HCT116 (cell line): ENCODE measurements at regions not wholly inside any gene's neighbourhood (a gene's known extent, or its start where the extent isn't known, plus 50 kb on each side); places are given as distances from the start of the nearest gene placed in this dataset.

ENCODE experiments used
- EZH2 ChIP-seq: fragments of 200-600 bp; sonication (generic); IDR thresholded peaks from 2 replicates; pipeline ENCODE4 v1.6.1; 2017; ENCODE audit warnings: antibody characterized with exemption, mixed run types
- EZH2phosphoT487 ChIP-seq: fragments of 200-600 bp; IDR thresholded peaks from 2 replicates; pipeline ENCODE4 v1.6.1; 2018; ENCODE audit warnings: antibody characterized with exemption, borderline replicate concordance
- REST ChIP-seq: IDR thresholded peaks from 2 replicates; pipeline ENCODE4 v1.6.1; 2012; ENCODE audit warnings: low read depth
- SP1 ChIP-seq: IDR thresholded peaks from 2 replicates; pipeline ENCODE4 v1.6.1; 2012; ENCODE audit warnings: low read depth
- ZBTB33 ChIP-seq: IDR thresholded peaks from 2 replicates; pipeline ENCODE4 v1.6.1; 2011; ENCODE audit warnings: mild to moderate bottlenecking, low read length, moderate library complexity; ENCODE audit not compliant: insufficient replicate concordance; ENCODE audit errors: extremely low read depth
- TF ChIP-seq, protein P1 (sequence below), 3 experiments: fragments of 200-600 bp in 1 of 3; sonication (generic) in 1 of 3; IDR thresholded peaks in 2 of 3; conservative IDR thresholded peaks in 1 of 3; 2 replicates each; pipeline ENCODE4 v1.5.1; 2012 to 2017; ENCODE audit warnings: low read depth in 2 of 3, low read length in 2 of 3, antibody characterized with exemption in 1 of 3, borderline replicate concordance in 1 of 3, control low read depth in 1 of 3, mild to moderate bottlenecking in 1 of 3, mixed read lengths in 1 of 3, mixed run types in 1 of 3, moderate library complexity in 1 of 3; ENCODE audit not compliant: insufficient read depth in 1 of 3

DNA sequence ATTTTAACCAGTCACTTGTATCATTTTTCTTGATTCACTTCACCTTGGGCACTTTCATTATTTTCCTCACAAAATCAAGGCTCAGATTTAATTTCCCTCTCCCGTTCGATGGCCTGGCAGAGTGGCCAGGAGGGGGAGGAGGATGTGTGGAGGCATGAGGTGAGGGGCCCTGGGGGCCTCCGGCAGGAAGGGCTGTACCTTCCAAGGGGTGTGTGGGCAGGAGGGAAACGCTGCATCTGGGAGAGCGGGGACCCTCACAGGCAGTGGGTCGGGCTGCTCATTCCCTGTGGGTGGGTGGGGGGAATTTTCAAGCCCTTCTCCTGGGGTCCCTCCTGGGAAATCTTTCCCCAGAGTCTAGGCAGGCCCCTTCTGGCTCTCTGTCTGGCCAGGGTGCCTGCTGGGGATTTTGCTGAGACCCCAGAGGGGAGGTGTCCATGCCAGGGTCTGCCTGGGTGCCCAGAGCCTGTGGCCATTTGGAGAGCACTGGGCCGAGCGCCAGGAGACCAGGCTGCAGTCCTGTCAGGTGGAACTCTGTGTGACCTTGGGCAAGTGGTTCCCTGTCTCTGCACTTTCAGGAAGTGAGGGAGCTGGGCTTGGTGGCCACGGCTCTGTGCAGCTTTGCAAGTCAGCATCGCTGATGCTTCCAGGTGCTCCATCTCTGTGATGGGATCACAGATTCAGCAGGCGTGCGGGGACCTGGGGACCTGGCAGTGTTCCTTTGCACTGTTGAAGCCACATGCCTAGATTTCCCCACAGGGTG, 81.9 kb upstream of the C1orf174 start:
- TF ChIP-seq, protein P1, sequence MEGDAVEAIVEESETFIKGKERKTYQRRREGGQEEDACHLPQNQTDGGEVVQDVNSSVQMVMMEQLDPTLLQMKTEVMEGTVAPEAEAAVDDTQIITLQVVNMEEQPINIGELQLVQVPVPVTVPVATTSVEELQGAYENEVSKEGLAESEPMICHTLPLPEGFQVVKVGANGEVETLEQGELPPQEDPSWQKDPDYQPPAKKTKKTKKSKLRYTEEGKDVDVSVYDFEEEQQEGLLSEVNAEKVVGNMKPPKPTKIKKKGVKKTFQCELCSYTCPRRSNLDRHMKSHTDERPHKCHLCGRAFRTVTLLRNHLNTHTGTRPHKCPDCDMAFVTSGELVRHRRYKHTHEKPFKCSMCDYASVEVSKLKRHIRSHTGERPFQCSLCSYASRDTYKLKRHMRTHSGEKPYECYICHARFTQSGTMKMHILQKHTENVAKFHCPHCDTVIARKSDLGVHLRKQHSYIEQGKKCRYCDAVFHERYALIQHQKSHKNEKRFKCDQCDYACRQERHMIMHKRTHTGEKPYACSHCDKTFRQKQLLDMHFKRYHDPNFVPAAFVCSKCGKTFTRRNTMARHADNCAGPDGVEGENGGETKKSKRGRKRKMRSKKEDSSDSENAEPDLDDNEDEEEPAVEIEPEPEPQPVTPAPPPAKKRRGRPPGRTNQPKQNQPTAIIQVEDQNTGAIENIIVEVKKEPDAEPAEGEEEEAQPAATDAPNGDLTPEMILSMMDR (IDR thresholded peaks at IDR 0.05 in 2 of 3, conservative IDR thresholded peaks at IDR 0.05 in 1 of 3; ENCODE audit: borderline replicate concordance in 1 of 3, insufficient read depth in 1 of 3, low read depth in 2 of 3, low read length in 2 of 3): no peak
- TF ChIP-seq EZH2phosphoT487 (no peak), REST (no peak), EZH2 (no peak), SP1 (no peak), ZBTB33 (no peak)
